IMR-90 (cell line): ENCODE measurements at regions not wholly inside any gene's neighbourhood (a gene's known extent, or its start where the extent isn't known, plus 50 kb on each side); places are given as distances from the start of the nearest gene placed in this dataset.

Source experiments
- ATAC-seq: fragments of 200-7000 bp; cut with Tn5 transposase; 2 replicates; pipeline ENCODE4 v1.9.1; 2020; ENCODE audit warnings: low read depth, mild to moderate bottlenecking, moderate library complexity
- BruUV-seq: library from RNA; stranded (reverse); fragments of 400-500 nt; replicated peaks from 2 replicates; lab custom pipeline; 2021; lab: Mats Ljungman, UMichigan
- CTCF ChIA-PET: fragments of 300-600 bp; formaldehyde crosslinking; extraction: SDS; loops from one replicate; lab custom pipeline; 2021; ENCODE audit warnings: antibody characterized with exemption; lab: Yijun Ruan, JAX
- POLR2A ChIA-PET: fragments of 300-600 bp; sonication (Branson Sonifier 250); formaldehyde crosslinking; loops from one replicate; lab custom pipeline; 2022; ENCODE audit warnings: antibody characterized with exemption; ENCODE audit not compliant: unreplicated experiment; lab: Charles Lee
- DNase-seq: peaks from one replicate; pipeline ENCODE4 v3.0.0; 2013
- H2AFZ ChIP-seq: replicated peaks from 2 replicates; pipeline ENCODE3; 2013; ENCODE audit warnings: low read length, mild to moderate bottlenecking; ENCODE audit not compliant: poor library complexity
- H2AK5ac ChIP-seq: 2 replicates; pipeline ENCODE4 v1.6.1; 2013; ENCODE audit warnings: low read depth, low read length, inconsistent platforms
- H2AK9ac ChIP-seq: replicated peaks from 2 replicates; pipeline ENCODE3; 2013; ENCODE audit warnings: mild to moderate bottlenecking, low read depth, low read length, moderate library complexity; ENCODE audit not compliant: poor library complexity
- H2BK120ac ChIP-seq: 2 replicates; pipeline ENCODE4 v1.6.1; 2013; ENCODE audit warnings: low read depth, low read length, inconsistent platforms
- H2BK15ac ChIP-seq: 3 replicates; pipeline ENCODE4 v1.6.1; 2013; ENCODE audit warnings: low read depth, low read length, inconsistent platforms
- H2BK20ac ChIP-seq: 2 replicates; pipeline ENCODE4 v1.6.1; 2013; ENCODE audit warnings: low read depth, mild to moderate bottlenecking, inconsistent platforms, low read length, moderate library complexity
- H2BK5ac ChIP-seq: 2 replicates; pipeline ENCODE4 v1.6.1; 2013; ENCODE audit warnings: mild to moderate bottlenecking, low read depth, low read length, inconsistent platforms; ENCODE audit not compliant: poor library complexity, severe bottlenecking
- H3K14ac ChIP-seq: replicated peaks from 2 replicates; pipeline ENCODE4 v1.6.1; 2013; ENCODE audit warnings: low read depth, low read length, inconsistent platforms
- H3K18ac ChIP-seq: 2 replicates; pipeline ENCODE4 v1.6.1; 2013; ENCODE audit warnings: low read depth, low read length, control low read depth
- H3K23ac ChIP-seq: 2 replicates; pipeline ENCODE4 v1.6.1; 2013; ENCODE audit warnings: low read depth, low read length, inconsistent platforms
- H3K27ac ChIP-seq: 2 replicates; pipeline ENCODE4 v1.5.1; 2013; ENCODE audit warnings: mild to moderate bottlenecking, control low read depth, low read length; ENCODE audit not compliant: insufficient read depth
- H3K27me3 ChIP-seq: 2 replicates; pipeline ENCODE4 v1.6.1; 2013; ENCODE audit warnings: low read length; ENCODE audit not compliant: control insufficient read depth, insufficient read depth
- H3K36me3 ChIP-seq: 2 replicates; pipeline ENCODE4 v1.6.1; 2013; ENCODE audit warnings: low read length, mixed read lengths; ENCODE audit not compliant: control insufficient read depth, insufficient read depth
- H3K4ac ChIP-seq: 2 replicates; pipeline ENCODE4 v1.6.1; 2013; ENCODE audit warnings: low read depth, low read length, inconsistent platforms
- H3K4me1 ChIP-seq: 2 replicates; pipeline ENCODE4 v1.6.1; 2013; ENCODE audit warnings: low read length, mixed read lengths; ENCODE audit not compliant: control insufficient read depth, insufficient read depth
- H3K4me2 ChIP-seq: 2 replicates; pipeline ENCODE4 v1.6.1; 2013; ENCODE audit warnings: low read depth, mild to moderate bottlenecking, control low read depth, low read length, moderate library complexity
- H3K4me3 ChIP-seq: 2 replicates; pipeline ENCODE4 v1.5.1; 2013; ENCODE audit warnings: low read depth, mild to moderate bottlenecking, control low read depth, low read length, moderate library complexity; ENCODE audit not compliant: insufficient read depth
- H3K56ac ChIP-seq: 2 replicates; pipeline ENCODE4 v1.6.1; 2013; ENCODE audit warnings: low read length, inconsistent platforms; ENCODE audit not compliant: insufficient read depth; ENCODE audit errors: extremely low read depth
- H3K79me1 ChIP-seq, 2 experiments: 2 replicates each; pipeline ENCODE4 v1.6.1; 2013; ENCODE audit warnings: low read length in 2 of 2, inconsistent platforms in 1 of 2, low read depth in 1 of 2
- H3K9ac ChIP-seq: 2 replicates; pipeline ENCODE4 v1.6.1; 2013; ENCODE audit warnings: low read depth, low read length, control low read depth
- H3K9me1 ChIP-seq: 2 replicates; pipeline ENCODE4 v1.6.1; 2013; ENCODE audit warnings: low read length, inconsistent platforms; ENCODE audit not compliant: insufficient read depth
- H3K9me3 ChIP-seq: 2 replicates; pipeline ENCODE4 v1.6.1; 2013; ENCODE audit warnings: low read length; ENCODE audit not compliant: control insufficient read depth, insufficient read depth
- H4K20me1 ChIP-seq: 2 replicates; pipeline ENCODE4 v1.6.1; 2013; ENCODE audit warnings: low read length, inconsistent platforms; ENCODE audit not compliant: insufficient read depth
- H4K5ac ChIP-seq: 2 replicates; pipeline ENCODE4 v1.6.1; 2013; ENCODE audit warnings: mild to moderate bottlenecking, low read depth, low read length, control low read depth
- H4K8ac ChIP-seq, 2 experiments: 2 replicates each; pipeline ENCODE4 v1.6.1; 2013; ENCODE audit warnings: low read depth in 2 of 2, low read length in 2 of 2, control low read depth in 1 of 2, inconsistent platforms in 1 of 2
- H4K91ac ChIP-seq: 2 replicates; pipeline ENCODE4 v1.6.1; 2013; ENCODE audit warnings: low read depth, low read length, inconsistent platforms; ENCODE audit not compliant: insufficient read depth
- BHLHE40 ChIP-seq: fragments of 150-350 bp; IDR thresholded peaks from 2 replicates; pipeline ENCODE4 v1.6.1; 2016; ENCODE audit warnings: mild to moderate bottlenecking, low read depth, low read length
- CEBPB ChIP-seq: IDR thresholded peaks from 2 replicates; pipeline ENCODE4 v1.6.1; 2012; ENCODE audit warnings: low read depth, low read length, improper control_type of control experiment
- CHD1 ChIP-seq: IDR thresholded peaks from 2 replicates; pipeline ENCODE4 v1.6.1; 2012; ENCODE audit warnings: low read depth, low read length, improper control_type of control experiment
- CTCF ChIP-seq: conservative IDR thresholded peaks from 2 replicates; pipeline ENCODE4 v1.5.1; 2012; ENCODE audit warnings: mild to moderate bottlenecking, low read depth, low read length, improper control_type of control experiment
- ELK1 ChIP-seq: fragments of 150-350 bp; IDR thresholded peaks from 2 replicates; pipeline ENCODE4 v1.6.1; 2016; ENCODE audit warnings: low read depth, mild to moderate bottlenecking, low read length, moderate library complexity, borderline replicate concordance
- FOS ChIP-seq: fragments of 150-350 bp; IDR thresholded peaks from 2 replicates; pipeline ENCODE4 v1.6.1; 2016; ENCODE audit warnings: low read depth, low read length
- MAFK ChIP-seq: IDR thresholded peaks from 2 replicates; pipeline ENCODE4 v1.6.1; 2012; ENCODE audit warnings: low read depth, low read length, improper control_type of control experiment
- MAZ ChIP-seq: IDR thresholded peaks from 2 replicates; pipeline ENCODE4 v1.6.1; 2012; ENCODE audit warnings: low read depth, mild to moderate bottlenecking, low read length, improper control_type of control experiment, moderate library complexity, borderline replicate concordance
- MXI1 ChIP-seq: IDR thresholded peaks from 2 replicates; pipeline ENCODE4 v1.6.1; 2012; ENCODE audit warnings: low read depth, mild to moderate bottlenecking, low read length, moderate library complexity, borderline replicate concordance
- NFE2L2 ChIP-seq: fragments of 150-350 bp; IDR thresholded peaks from 2 replicates; pipeline ENCODE4 v1.6.1; 2016; ENCODE audit warnings: low read depth, mild to moderate bottlenecking, low read length
- POLR2A ChIP-seq: IDR thresholded peaks from 2 replicates; pipeline ENCODE4 v1.6.1; 2012; ENCODE audit warnings: mild to moderate bottlenecking, low read depth, low read length
- RAD21 ChIP-seq: IDR thresholded peaks from 2 replicates; pipeline ENCODE4 v1.6.1; 2012; ENCODE audit warnings: low read length, improper control_type of control experiment
- RCOR1 ChIP-seq: IDR thresholded peaks from 2 replicates; pipeline ENCODE4 v1.6.1; 2012; ENCODE audit warnings: mild to moderate bottlenecking, low read length, improper control_type of control experiment; ENCODE audit not compliant: insufficient replicate concordance
- RFX5 ChIP-seq: IDR thresholded peaks from 2 replicates; pipeline ENCODE4 v1.8.0; 2012; ENCODE audit warnings: low read depth, mild to moderate bottlenecking, low read length, moderate library complexity
- SMC3 ChIP-seq: fragments of 150-350 bp; IDR thresholded peaks from 2 replicates; pipeline ENCODE4 v1.6.1; 2016; ENCODE audit warnings: low read depth, mild to moderate bottlenecking, antibody characterized with exemption, low read length, moderate library complexity
- USF2 ChIP-seq: fragments of 150-350 bp; IDR thresholded peaks from 2 replicates; pipeline ENCODE4 v1.6.1; 2017; ENCODE audit warnings: mild to moderate bottlenecking, antibody characterized with exemption, low read length, low read depth
- WGBS, 2 experiments: methylation state at CpG; one replicate each; pipeline versions ENCODE4 v1.1.5 to v1.1.7; 2013; ENCODE audit warnings: missing lambda C conversion rate in 2 of 2; ENCODE audit not compliant: insufficient read length in 1 of 2; ENCODE audit errors: extremely low coverage in 2 of 2; 5-methylcytosine and 5-hydroxymethylcytosine counted together
- dilution Hi-C: fragments of 300-500 bp; cut with HindIII; formaldehyde crosslinking; loops from one replicate; pipeline ENCODE4 v1.14.3; 2018; ENCODE audit warnings: low sequenced_read_pairs; ENCODE audit not compliant: unreplicated experiment
- in situ Hi-C: fragments of 300-500 bp; cut with MboI; formaldehyde crosslinking; loops from 3 replicates; pipeline ENCODE4 v1.14.3; 2019; ENCODE audit warnings: low sequenced_read_pairs, inconsistent platforms, mixed read lengths
- intact Hi-C: fragments of 100-400 bp; cut with micrococcal nuclease; formaldehyde crosslinking; loops from 2 replicates; pipeline ENCODE4 v1.10.0; 2022

- Histone ChIP-seq H3K4ac (no peak overlapping the region), H2BK20ac (no peak overlapping the region), H3K79me1 (no peaks in the 10 kb centered on the region), H4K91ac (no peak overlapping the region), H3K56ac (no peak overlapping the region), H2AK9ac (no peak overlapping the region), H3K18ac (no peak overlapping the region), H3K9me1 (no peaks in the 10 kb centered on the region), H3K9me3 (peaks cover 30% of the 10 kb centered on the region), H3K27me3 (no peaks in the 10 kb centered on the region), H2BK15ac (no peak overlapping the region), H2BK120ac (no peak overlapping the region), H3K23ac (no peak overlapping the region), H4K5ac (no peak overlapping the region), H2BK5ac (no peak overlapping the region), H4K8ac (no peak overlapping the region), H2AFZ (no peak overlapping the region), H3K27ac (no peak overlapping the region), H2AK5ac (no peak overlapping the region), H3K36me3 (no peaks in the 10 kb centered on the region), H3K14ac (no peak overlapping the region), H3K4me2 (no peak overlapping the region), H3K4me3 (no peak overlapping the region), H4K20me1 (no peaks in the 10 kb centered on the region), H3K9ac (no peak overlapping the region), H3K4me1 (no peaks in the 10 kb centered on the region)
- CTCF ChIA-PET: no interaction called here
- POLR2A ChIA-PET: no interaction called here
- DNase-seq (no peak), ATAC-seq (no peak)
- intact Hi-C loops (no loop called here), in situ Hi-C loops (no loop called here), dilution Hi-C loops (no loop called here)
- 66% methylated on average over 3 of the region's 7 CpGs; no CpG with 5 or more reads in 1 of the 2 experiments for WGBS, 2 experiments
- TF ChIP-seq CHD1 (no peak), CTCF (no peak), MXI1 (no peak), RFX5 (no peak), NFE2L2 (no peak), RCOR1 (no peak), MAFK (no peak), RAD21 (no peak), BHLHE40 (no peak), CEBPB (no peak), MAZ (no peak), ELK1 (no peak), SMC3 (no peak), FOS (no peak), POLR2A (no peak), USF2 (no peak)
- BruUV-seq: no TSS peak
Measured at GRCh38 chr5:2506603-2507002, 244.9 kb downstream of the IRX2 start.
